SK-N-DZ (cell line): ENCODE measurements at regions not wholly inside any gene's neighbourhood (a gene's known extent, or its start where the extent isn't known, plus 50 kb on each side); places are given as distances from the start of the nearest gene placed in this dataset.

Source experiments
- DNase-seq: peaks from one replicate; pipeline ENCODE4 v3.0.0-alpha.2; 2015; ENCODE audit warnings: low spot score

- DNase-seq: no peak
Measured at GRCh38 chr18:59087391-59087790, 52.3 kb upstream of the SEC11C start.
